H9 (cell line): ENCODE measurements at regions not wholly inside any gene's neighbourhood (a gene's known extent, or its start where the extent isn't known, plus 50 kb on each side); places are given as distances from the start of the nearest gene placed in this dataset.

ENCODE experiments used
- DNase-seq: peaks from one replicate; pipeline ENCODE4 v3.0.0-alpha.2; 2017
- H2AFZ ChIP-seq: one replicate; pipeline ENCODE4 v1.6.1; 2013; ENCODE audit warnings: mild to moderate bottlenecking, low read length, control low read depth, moderate library complexity
- H2AK5ac ChIP-seq: 2 replicates; pipeline ENCODE4 v1.6.1; 2013; ENCODE audit warnings: low read length, control low read depth, mixed read lengths; ENCODE audit not compliant: insufficient read length
- H2BK120ac ChIP-seq: one replicate; pipeline ENCODE4 v1.6.1; 2013; ENCODE audit warnings: low read depth, mild to moderate bottlenecking, low read length, control low read depth, inconsistent platforms; ENCODE audit not compliant: poor library complexity, severe bottlenecking
- H2BK12ac ChIP-seq: 2 replicates; pipeline ENCODE4 v1.6.1; 2013; ENCODE audit warnings: low read length, control low read depth, mixed read lengths, low read depth; ENCODE audit not compliant: insufficient read length
- H2BK15ac ChIP-seq: 2 replicates; pipeline ENCODE4 v1.6.1; 2013; ENCODE audit warnings: low read depth, low read length, control low read depth
- H2BK20ac ChIP-seq: one replicate; pipeline ENCODE4 v1.6.1; 2013; ENCODE audit warnings: low read depth, mild to moderate bottlenecking, low read length, control low read depth, inconsistent platforms; ENCODE audit not compliant: poor library complexity, severe bottlenecking
- H2BK5ac ChIP-seq: 2 replicates; pipeline ENCODE4 v1.6.1; 2013; ENCODE audit warnings: low read length, control low read depth, mixed read lengths; ENCODE audit not compliant: insufficient read length
- H3K14ac ChIP-seq: 2 replicates; pipeline ENCODE4 v1.6.1; 2013; ENCODE audit warnings: low read length, control low read depth; ENCODE audit not compliant: insufficient read depth
- H3K18ac ChIP-seq: 2 replicates; pipeline ENCODE4 v1.6.1; 2013; ENCODE audit warnings: low read depth, mild to moderate bottlenecking, mixed read lengths, low read length, control low read depth; ENCODE audit not compliant: insufficient read length
- H3K23ac ChIP-seq: 2 replicates; pipeline ENCODE4 v1.6.1; 2013; ENCODE audit warnings: low read length, control low read depth, mixed read lengths, low read depth; ENCODE audit not compliant: insufficient read length
- H3K23me2 ChIP-seq: 2 replicates; pipeline ENCODE4 v1.6.1; 2013; ENCODE audit warnings: low read depth, mild to moderate bottlenecking, mixed read lengths, low read length, control low read depth; ENCODE audit not compliant: insufficient read length, poor library complexity, severe bottlenecking
- H3K27ac ChIP-seq: 2 replicates; pipeline ENCODE4 v1.5.1; 2013; ENCODE audit warnings: low read length, control low read depth, mixed read lengths, low read depth; ENCODE audit not compliant: insufficient read length
- H3K27me3 ChIP-seq: 2 replicates; pipeline ENCODE4 v1.6.1; 2013; ENCODE audit warnings: low read length, control low read depth, inconsistent platforms; ENCODE audit not compliant: insufficient read depth
- H3K4ac ChIP-seq: 2 replicates; pipeline ENCODE4 v1.6.1; 2013; ENCODE audit warnings: low read depth, mild to moderate bottlenecking, control low read depth, inconsistent platforms, low read length, moderate library complexity
- H3K4me1 ChIP-seq: 2 replicates; pipeline ENCODE4 v1.6.1; 2013; ENCODE audit warnings: low read length, control low read depth, inconsistent platforms; ENCODE audit not compliant: insufficient read depth
- H3K4me2 ChIP-seq: 2 replicates; pipeline ENCODE4 v1.6.1; 2013; ENCODE audit warnings: low read length, control low read depth, mixed read lengths; ENCODE audit not compliant: insufficient read length, insufficient read depth
- H3K56ac ChIP-seq: 2 replicates; pipeline ENCODE4 v1.6.1; 2013; ENCODE audit warnings: low read depth, mild to moderate bottlenecking, mixed read lengths, low read length, control low read depth; ENCODE audit not compliant: insufficient read length
- H3K79me1 ChIP-seq: 2 replicates; pipeline ENCODE4 v1.6.1; 2013; ENCODE audit warnings: low read depth, mild to moderate bottlenecking, moderate library complexity, low read length, control low read depth, inconsistent platforms; ENCODE audit not compliant: insufficient read depth, poor library complexity, severe bottlenecking
- H3K79me2 ChIP-seq: 2 replicates; pipeline ENCODE4 v1.6.1; 2013; ENCODE audit warnings: low read length, control low read depth, inconsistent platforms; ENCODE audit not compliant: insufficient read depth
- H3K9ac ChIP-seq: 2 replicates; pipeline ENCODE4 v1.6.1; 2013; ENCODE audit warnings: low read length, control low read depth, mixed read lengths; ENCODE audit not compliant: insufficient read length; ENCODE audit errors: extremely low read depth
- H3K9me3 ChIP-seq: one replicate; pipeline ENCODE4 v1.6.1; 2013; ENCODE audit warnings: low read depth, low read length, inconsistent platforms; ENCODE audit not compliant: control insufficient read depth
- H3T11ph ChIP-seq: one replicate; pipeline ENCODE4 v1.6.1; 2013; ENCODE audit warnings: mild to moderate bottlenecking, low read length, control low read depth, inconsistent platforms
- H4K20me1 ChIP-seq: one replicate; pipeline ENCODE4 v1.6.1; 2013; ENCODE audit not compliant: control insufficient read depth, insufficient read length, insufficient read depth
- H4K5ac ChIP-seq: 2 replicates; pipeline ENCODE4 v1.6.1; 2013; ENCODE audit warnings: low read depth, mild to moderate bottlenecking, mixed read lengths, low read length, control low read depth; ENCODE audit not compliant: insufficient read length
- H4K8ac ChIP-seq: replicated peaks from 2 replicates; pipeline ENCODE4 v1.6.1; 2013; ENCODE audit warnings: low read length, control low read depth, mixed read lengths, low read depth; ENCODE audit not compliant: insufficient read length
- H4K91ac ChIP-seq: 2 replicates; pipeline ENCODE4 v1.6.1; 2013; ENCODE audit warnings: low read depth, mild to moderate bottlenecking, moderate library complexity, mixed read lengths, low read length, control low read depth; ENCODE audit not compliant: insufficient read length
- H3K27ac Mint-ChIP-seq, 3 experiments: 2 replicates in 2 of 3; 3 replicates in 1 of 3; pipeline ENCODE4 v1.8.0; 2020 to 2021; ENCODE audit warnings: mixed read lengths in 3 of 3, mild to moderate bottlenecking in 1 of 3, moderate library complexity in 1 of 3
- H3K27me3 Mint-ChIP-seq: 2 replicates; pipeline ENCODE4 v1.8.0; 2021; ENCODE audit warnings: low read depth, mild to moderate bottlenecking, moderate library complexity, mixed read lengths
- H3K36me3 Mint-ChIP-seq, 3 experiments: 2 replicates in 2 of 3; 3 replicates in 1 of 3; pipeline ENCODE4 v1.8.0; 2020 to 2021; ENCODE audit warnings: low read depth in 3 of 3, mixed read lengths in 3 of 3; ENCODE audit not compliant: insufficient read depth in 1 of 3
- H3K4me1 Mint-ChIP-seq, 2 experiments: 2 replicates each; pipeline ENCODE4 v1.8.0; 2020; ENCODE audit warnings: mixed read lengths in 2 of 2
- H3K4me3 Mint-ChIP-seq, 2 experiments: 2 replicates in 1 of 2; 3 replicates in 1 of 2; pipeline ENCODE4 v1.8.0; 2020 to 2021; ENCODE audit warnings: mild to moderate bottlenecking in 2 of 2, mixed read lengths in 2 of 2, moderate library complexity in 1 of 2
- H3K9me3 Mint-ChIP-seq, 2 experiments: 2 replicates in 1 of 2; 3 replicates in 1 of 2; pipeline ENCODE4 v1.8.0; 2020; ENCODE audit warnings: mild to moderate bottlenecking in 2 of 2, mixed read lengths in 2 of 2, moderate library complexity in 1 of 2
- CTCF ChIP-seq: fragments of 200-600 bp; sonication (generic); conservative IDR thresholded peaks from 3 replicates; pipeline ENCODE4 v1.8.0; 2021; ENCODE audit warnings: antibody characterized with exemption, mild to moderate bottlenecking
- WGBS: extraction: QIAGEN DNeasy Blood & Tissue Kit; methylation state at CpG from one replicate; pipeline ENCODE4 v1.1.7; 2013; ENCODE audit warnings: missing lambda C conversion rate, low lambda C conversion rate, mixed read lengths; ENCODE audit not compliant: insufficient read length; ENCODE audit errors: extremely low coverage; 5-methylcytosine and 5-hydroxymethylcytosine counted together

DNA sequence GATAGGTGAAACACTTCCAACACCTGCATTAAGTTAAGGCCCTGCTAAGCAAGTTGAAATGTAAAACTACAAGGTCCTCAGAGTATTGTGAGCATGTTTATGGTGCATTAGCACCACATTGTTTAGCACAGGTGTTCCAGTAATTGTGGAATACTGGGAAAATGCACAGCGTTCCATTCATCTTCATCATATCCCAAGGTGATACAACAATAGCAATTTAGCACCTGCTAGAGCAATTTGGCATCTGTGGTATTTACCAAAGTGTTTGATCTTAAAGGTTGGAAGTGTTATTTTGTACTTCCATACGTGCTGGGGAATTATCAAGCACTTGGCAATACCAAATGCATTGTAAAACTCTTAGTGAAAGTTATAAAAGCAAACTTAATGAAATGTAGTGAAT, 266.8 kb downstream of the CYLC2 start:
- H3K56ac ChIP-seq = no peak overlapping the region
- no peaks in the 10 kb centered on the region for H3K9me3 ChIP-seq
- no peak overlapping the region for H2BK15ac ChIP-seq
- H2BK120ac ChIP-seq = no peak overlapping the region
- no peaks in the 10 kb centered on the region for H3K4me1 ChIP-seq
- TF ChIP-seq CTCF = no peak
- no peaks in the 10 kb centered on the region for H3K23me2 ChIP-seq
- H4K5ac ChIP-seq = no peak overlapping the region
- H3K4ac ChIP-seq = no peak overlapping the region
- no peak overlapping the region for H3K14ac ChIP-seq
- no peak overlapping the region for H2AFZ ChIP-seq
- H3K23ac ChIP-seq = no peak overlapping the region
- H2BK5ac ChIP-seq = no peak overlapping the region
- no peaks in the 10 kb centered on the region for H3K79me1 ChIP-seq
- H3K4me1 Mint-ChIP-seq = peaks cover 3 to 11% of the 10 kb centered on the region in 2 experiments; a peak in 3 of 4 replicates
- H3T11ph ChIP-seq = no peak overlapping the region
- no peaks in the 10 kb centered on the region for H3K27me3 ChIP-seq
- no peak overlapping the region for H3K4me3 Mint-ChIP-seq
- no peaks in the 10 kb centered on the region; the same call in 1 of the 2 replicates for H3K27me3 Mint-ChIP-seq
- H3K4me2 ChIP-seq = no peak overlapping the region
- H3K36me3 Mint-ChIP-seq = peaks cover 0 to 5% (median 0%) of the 10 kb centered on the region in 3 experiments; a peak in 3 of 7 replicates
- no peaks in the 10 kb centered on the region for H4K20me1 ChIP-seq
- H2BK20ac ChIP-seq = no peak overlapping the region
- H4K8ac ChIP-seq = no peak overlapping the region
- H3K79me2 ChIP-seq = no peaks in the 10 kb centered on the region
- H3K9ac ChIP-seq = no peak overlapping the region
- no peak overlapping the region for H4K91ac ChIP-seq
- peaks cover 11% of the 10 kb centered on the region in 2 experiments; a peak in 4 of 5 replicates for H3K9me3 Mint-ChIP-seq
- no peak overlapping the region for H3K27ac Mint-ChIP-seq
- no peak overlapping the region for H2AK5ac ChIP-seq
- no peak overlapping the region for H2BK12ac ChIP-seq
- H3K18ac ChIP-seq = no peak overlapping the region
- no peak for DNase-seq
- WGBS = no CpG with 5 or more reads among the region's 2 CpGs
- H3K27ac ChIP-seq = no peak overlapping the region
